PC-9 (cell line): ENCODE measurements at regions not wholly inside any gene's neighbourhood (a gene's known extent, or its start where the extent isn't known, plus 50 kb on each side); places are given as distances from the start of the nearest gene placed in this dataset.

ENCODE experiments used
- CTCF ChIP-seq: fragments of 200-600 bp; sonication (generic); conservative IDR thresholded peaks from 2 replicates; pipeline ENCODE4 v1.6.1; 2017; ENCODE audit warnings: mixed run types, antibody characterized with exemption, mild to moderate bottlenecking, moderate library complexity
- EZH2 ChIP-seq: fragments of 200-600 bp; sonication (generic); IDR thresholded peaks from 2 replicates; pipeline ENCODE4 v1.8.0; 2017; ENCODE audit warnings: antibody characterized with exemption, low read depth

- no peak for TF ChIP-seq CTCF
- TF ChIP-seq EZH2: no peak
Observed at GRCh38 chr18:30139631-30140287, 902.8 kb downstream of the DSC3 start.
